Left ventricle myocardium inferior (tissue), 1 donor: ENCODE measurements at regions not wholly inside any gene's neighbourhood (a gene's known extent, or its start where the extent isn't known, plus 50 kb on each side); places are given as distances from the start of the nearest gene placed in this dataset.

Source experiments
- DNase-seq: peaks from one replicate; pipeline ENCODE4 v3.0.0-alpha.2; 2020
- H3K27ac ChIP-seq: fragments of 200-600 bp; replicated peaks from 2 replicates; pipeline ENCODE4 v1.8.0; 2021
- H3K27me3 ChIP-seq: fragments of 200-600 bp; 2 replicates; pipeline ENCODE4 v1.8.0; 2021; ENCODE audit warnings: low read depth
- H3K36me3 ChIP-seq: fragments of 200-600 bp; 2 replicates; pipeline ENCODE4 v1.8.0; 2021
- H3K4me1 ChIP-seq: fragments of 200-600 bp; 2 replicates; pipeline ENCODE4 v1.8.0; 2021
- H3K4me3 ChIP-seq: fragments of 200-600 bp; 2 replicates; pipeline ENCODE4 v1.8.0; 2021; ENCODE audit warnings: mild to moderate bottlenecking, moderate library complexity
- H3K9me3 ChIP-seq: fragments of 200-600 bp; replicated peaks from 2 replicates; pipeline ENCODE4 v1.8.0; 2021
- CTCF ChIP-seq: fragments of 200-600 bp; IDR thresholded peaks from 2 replicates; pipeline ENCODE4 v1.8.0; 2021; ENCODE audit warnings: antibody characterized with exemption, mild to moderate bottlenecking, borderline replicate concordance
- intact Hi-C: fragments of 100-400 bp; cut with micrococcal nuclease; formaldehyde crosslinking; loops from one replicate; pipeline ENCODE4 v1.11.0; 2022
- donor health status: DM: no; HTN: yes; CAD: no; lungs with severe emphysema.

- no peak for TF ChIP-seq CTCF
- intact Hi-C loops: no loop called here
- H3K27ac ChIP-seq: no peak overlapping the region
- DNase-seq: no peak
- peaks cover 4% of the 10 kb centered on the region for H3K27me3 ChIP-seq
- H3K4me3 ChIP-seq: no peak overlapping the region
- H3K9me3 ChIP-seq: peaks cover 4% of the 10 kb centered on the region
- H3K4me1 ChIP-seq: no peaks in the 10 kb centered on the region
- no peaks in the 10 kb centered on the region for H3K36me3 ChIP-seq
Measured at GRCh38 chr3:137509354-137510045, 254.6 kb upstream of the SOX14 start.

- Histone ChIP-seq H3K4me3 (no peak overlapping the region), H3K27ac (no peak overlapping the region), H3K9me3 (no peaks in the 10 kb centered on the region), H3K36me3 (no peaks in the 10 kb centered on the region), H3K4me1 (no peaks in the 10 kb centered on the region), H3K27me3 (peaks cover 11% of the 10 kb centered on the region)
- intact Hi-C loops: no loop called here
- no peak for DNase-seq
- TF ChIP-seq CTCF: no peak
Measured at GRCh38 chr3:137511655-137512054, 252.5 kb upstream of the SOX14 start.

- no peaks in the 10 kb centered on the region for H3K9me3 ChIP-seq
- no peak for DNase-seq
- no peak overlapping the region for H3K27ac ChIP-seq
- no peaks in the 10 kb centered on the region for H3K4me1 ChIP-seq
- H3K27me3 ChIP-seq: peaks cover 12% of the 10 kb centered on the region
- intact Hi-C loops: no loop called here
- no peaks in the 10 kb centered on the region for H3K36me3 ChIP-seq
- TF ChIP-seq CTCF: no peak
- H3K4me3 ChIP-seq: no peak overlapping the region
Measured at GRCh38 chr3:137514853-137515252, 249.3 kb upstream of the SOX14 start.

DNA sequence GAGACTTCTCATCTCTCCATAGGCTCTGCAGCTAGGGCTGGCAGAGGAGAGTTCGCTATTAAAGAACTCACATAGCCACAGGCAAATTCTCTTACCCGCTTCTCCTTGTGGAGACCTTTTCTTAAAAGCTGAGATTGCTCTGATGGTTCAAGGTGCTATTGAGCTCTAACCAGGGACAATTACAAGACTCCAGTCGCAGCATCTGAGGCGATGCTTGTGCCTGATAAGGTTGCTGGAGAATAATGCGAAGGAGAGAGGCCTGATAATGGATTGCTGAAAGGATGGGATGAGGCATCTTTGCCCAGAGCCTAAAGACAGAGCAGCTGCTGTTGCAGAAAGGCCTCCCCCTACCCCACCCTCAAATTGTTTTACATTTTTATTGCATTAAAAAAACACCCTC is 244.5 kb upstream of the SOX14 start:
- no peaks in the 10 kb centered on the region for H3K4me1 ChIP-seq
- TF ChIP-seq CTCF: no peak

DNA sequence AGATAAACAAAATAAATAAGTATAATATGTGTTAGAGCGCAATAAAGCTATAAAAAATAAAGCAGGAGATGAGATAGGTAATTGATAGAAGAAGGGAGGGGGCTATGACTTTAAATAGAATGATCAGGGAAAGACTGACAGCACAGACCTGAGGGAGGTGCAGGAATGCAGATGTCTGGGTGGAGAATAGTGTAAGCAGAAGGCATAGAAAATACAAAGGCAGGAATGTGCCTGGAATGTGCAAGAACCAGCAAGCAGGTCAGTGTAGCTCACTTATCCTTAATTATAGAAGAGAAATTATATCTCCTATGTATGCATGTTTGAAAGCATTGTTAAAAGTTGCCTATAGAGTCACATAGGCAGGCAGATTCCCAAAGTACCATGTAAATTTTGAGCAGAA is 239.4 kb upstream of the SOX14 start:
- TF ChIP-seq CTCF: no peak
- H3K4me1 ChIP-seq: no peaks in the 10 kb centered on the region
- no peaks in the 10 kb centered on the region for H3K36me3 ChIP-seq
- H3K27me3 ChIP-seq: no peaks in the 10 kb centered on the region
- no peak for DNase-seq
- no peak overlapping the region for H3K27ac ChIP-seq
- H3K4me3 ChIP-seq: no peak overlapping the region
- intact Hi-C loops: no loop called here
- H3K9me3 ChIP-seq: no peaks in the 10 kb centered on the region

More for the DNA sequence above, 244.5 kb upstream of the SOX14 start:
- Histone ChIP-seq H3K4me3 (no peak overlapping the region), H3K27ac (no peak overlapping the region), H3K36me3 (no peaks in the 10 kb centered on the region), H3K9me3 (no peaks in the 10 kb centered on the region), H3K27me3 (peaks cover 8% of the 10 kb centered on the region)
- DNase-seq: no peak
- intact Hi-C loops: no loop called here
